GM19438 (cell line): ENCODE measurements at regions not wholly inside any gene's neighbourhood (a gene's known extent, or its start where the extent isn't known, plus 50 kb on each side); places are given as distances from the start of the nearest gene placed in this dataset.

Experiments
- ATAC-seq: cut with Tn5 transposase; IDR thresholded peaks from one replicate; pipeline ENCODE4 v1.9.1; 2021; ENCODE audit warnings: low read depth; ENCODE audit not compliant: unreplicated experiment

GRCh38 chr12:63276537-63277365 lies 125.8 kb upstream of the AVPR1A start:
- no peak for ATAC-seq

GRCh38 chr12:63266988-63267387 lies 116.0 kb upstream of the AVPR1A start:
- ATAC-seq: no peak

GRCh38 chr12:63264629-63265028 lies 113.6 kb upstream of the AVPR1A start:
- no peak for ATAC-seq

- no peak for ATAC-seq
Observed at GRCh38 chr12:63250486-63250885, 99.5 kb upstream of the AVPR1A start.

GRCh38 chr12:63238892-63239291 lies 87.9 kb upstream of the AVPR1A start:
- ATAC-seq: no peak

- ATAC-seq: no peak
Observed at GRCh38 chr12:63232896-63233295, 81.9 kb upstream of the AVPR1A start.

GRCh38 chr12:63228853-63229252 lies 77.9 kb upstream of the AVPR1A start:
- ATAC-seq: no peak

GRCh38 chr12:63226792-63227463 lies 75.9 kb upstream of the AVPR1A start:
- ATAC-seq: no peak

- ATAC-seq: no peak
Observed at GRCh38 chr12:63224396-63224795, 73.4 kb upstream of the AVPR1A start.

GRCh38 chr12:63223128-63223527 lies 72.1 kb upstream of the AVPR1A start:
- ATAC-seq: no peak

- ATAC-seq: no peak
Observed at GRCh38 chr12:63222582-63222981, 71.6 kb upstream of the AVPR1A start.

- ATAC-seq: no peak
Observed at GRCh38 chr12:63220921-63221320, 69.9 kb upstream of the AVPR1A start.

- ATAC-seq: no peak
Observed at GRCh38 chr12:63212316-63212715, 61.3 kb upstream of the AVPR1A start.

GRCh38 chr12:63208956-63209355 lies 58.0 kb upstream of the AVPR1A start:
- no peak for ATAC-seq

GRCh38 chr12:63206909-63207308 lies 55.9 kb upstream of the AVPR1A start:
- ATAC-seq: no peak

- no peak for ATAC-seq
Observed at GRCh38 chr12:63206494-63206893, 55.5 kb upstream of the AVPR1A start.
